Effector memory CD8-positive, alpha-beta T cell (primary cell): ENCODE measurements at regions not wholly inside any gene's neighbourhood (a gene's known extent, or its start where the extent isn't known, plus 50 kb on each side); places are given as distances from the start of the nearest gene placed in this dataset.
A peak's percentile ranks its signal among the peaks of the same experiment; 100 is the strongest.
"Not testable (repeated sequence)": the region's sequence is repeated elsewhere in the genome, so short reads cannot be mapped to it uniquely, and the experiment has no call there.

Source experiments
- ATAC-seq: fragments of 150-1000 bp; cut with Tn5 transposase; replicated peaks from 2 replicates; pipeline ENCODE4 v1.10.0; 2021; ENCODE audit warnings: mild to moderate bottlenecking, moderate library complexity
- DNase-seq, 3 experiments: peaks; one replicate each; pipeline ENCODE4 v3.0.0; 2021
- H3K27ac Mint-ChIP-seq, 2 donors: one replicate each; pipeline ENCODE4 v1.8.0; 2022; ENCODE audit warnings: mild to moderate bottlenecking in 2 of 2, mixed read lengths in 2 of 2, moderate library complexity in 2 of 2
- H3K27me3 Mint-ChIP-seq, 2 donors: one replicate each; pipeline ENCODE4 v1.8.0; 2022; ENCODE audit warnings: mixed read lengths in 2 of 2
- H3K36me3 Mint-ChIP-seq: one replicate; pipeline ENCODE4 v1.8.0; 2022; ENCODE audit warnings: mild to moderate bottlenecking, moderate library complexity, mixed read lengths; ENCODE audit not compliant: insufficient read depth
- H3K4me1 Mint-ChIP-seq, 2 donors: one replicate each; pipeline ENCODE4 v1.8.0; 2022; ENCODE audit warnings: low read depth in 2 of 2, mixed read lengths in 2 of 2
- H3K4me3 Mint-ChIP-seq, 2 donors: one replicate each; pipeline ENCODE4 v1.8.0; 2022; ENCODE audit warnings: mild to moderate bottlenecking in 2 of 2, mixed read lengths in 2 of 2, moderate library complexity in 2 of 2
- H3K9me3 Mint-ChIP-seq, 2 donors: one replicate each; pipeline ENCODE4 v1.8.0; 2022; ENCODE audit warnings: mixed read lengths in 2 of 2

DNA sequence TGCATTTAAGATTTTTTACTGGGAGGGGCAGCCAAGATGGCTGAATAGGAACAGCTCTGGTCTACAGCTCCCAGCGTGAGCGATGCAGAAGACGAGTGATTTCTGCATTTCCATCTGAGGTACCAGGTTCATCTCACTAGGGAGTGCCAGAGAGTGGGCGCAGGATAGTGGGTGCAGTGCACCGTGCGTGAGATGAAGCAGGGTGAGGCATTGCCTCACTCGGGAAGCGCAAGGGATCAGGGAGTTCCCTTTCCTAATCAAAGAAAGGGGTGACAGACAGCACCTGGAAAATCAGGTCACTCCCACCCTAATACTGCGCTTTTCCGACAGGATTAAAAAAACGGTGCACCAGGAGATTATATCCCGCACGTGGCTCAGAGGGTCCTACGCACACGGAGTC, 192.8 kb downstream of the MAGEB17 start:
- not testable (repeated sequence) for DNase-seq, H3K27me3 Mint-ChIP-seq, H3K4me3 Mint-ChIP-seq, ATAC-seq, H3K9me3 Mint-ChIP-seq, H3K27ac Mint-ChIP-seq, H3K4me1 Mint-ChIP-seq, H3K36me3 Mint-ChIP-seq

GRCh38 chrX:16368696-16369095, 201.4 kb downstream of the MAGEB17 start:
- H3K27me3 Mint-ChIP-seq, result peaks cover 13 to 17% of the 10 kb centered on the region in 2 donors
- H3K4me1 Mint-ChIP-seq, result no peaks in the 10 kb centered on the region
- ATAC-seq (no peak), DNase-seq (no peak)
- H3K4me3 Mint-ChIP-seq, result no peak overlapping the region
- H3K9me3 Mint-ChIP-seq, result no peaks in the 10 kb centered on the region
- H3K36me3 Mint-ChIP-seq, result no peaks in the 10 kb centered on the region
- H3K27ac Mint-ChIP-seq, result no peak overlapping the region

DNA sequence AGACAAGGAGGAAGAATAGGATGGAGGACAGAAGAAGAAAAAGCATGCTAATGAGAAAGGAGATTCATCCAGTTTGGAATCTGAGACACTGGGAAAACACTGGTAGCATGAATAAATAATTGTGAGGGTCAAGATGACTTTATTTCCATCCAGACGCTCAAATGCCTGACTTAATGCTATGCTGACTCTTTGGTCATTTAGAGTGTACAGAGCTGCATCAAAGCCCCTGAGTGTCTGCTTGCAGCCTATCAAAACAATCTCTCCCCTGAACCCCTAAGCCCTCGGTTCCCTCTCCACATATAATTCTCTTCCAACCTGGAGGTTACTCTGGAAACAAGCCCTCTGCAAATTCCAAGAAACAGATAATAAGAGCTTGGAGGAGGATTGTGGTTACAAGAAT, 208.8 kb downstream of the MAGEB17 start:
- no peaks in the 10 kb centered on the region for H3K4me1 Mint-ChIP-seq
- no peaks in the 10 kb centered on the region for H3K36me3 Mint-ChIP-seq
- no peak overlapping the region for H3K4me3 Mint-ChIP-seq
- no peak overlapping the region for H3K27ac Mint-ChIP-seq
- H3K9me3 Mint-ChIP-seq, result no peaks in the 10 kb centered on the region
- peaks cover 13 to 17% of the 10 kb centered on the region in 2 donors for H3K27me3 Mint-ChIP-seq
- DNase-seq (no peak), ATAC-seq (no peak)

DNA sequence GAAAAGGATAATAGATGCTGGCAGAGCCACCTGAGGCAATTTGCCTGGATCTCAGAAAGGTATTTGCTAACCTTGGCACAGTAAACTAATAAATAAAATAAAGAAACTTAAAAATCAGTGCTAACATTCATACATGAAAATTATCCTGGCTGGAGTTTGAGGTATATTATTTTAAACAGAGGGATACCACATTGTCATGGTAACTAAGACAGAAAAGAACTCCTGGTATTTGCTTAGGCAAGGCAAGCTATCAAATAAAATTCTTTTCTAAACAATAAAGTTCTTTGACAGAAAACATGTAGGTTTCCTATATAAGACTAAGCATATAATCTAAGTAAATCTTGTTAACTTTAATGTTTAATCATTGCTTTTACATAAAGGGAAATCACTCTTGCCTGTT, 218.8 kb downstream of the MAGEB17 start:
- ATAC-seq (no peak), DNase-seq (no peak)
- Mint-ChIP-seq H3K4me3 (no peak overlapping the region), H3K36me3 (no peaks in the 10 kb centered on the region), H3K27ac (no peak overlapping the region), H3K4me1 (no peaks in the 10 kb centered on the region), H3K9me3 (no peaks in the 10 kb centered on the region), H3K27me3 (peaks cover 0 to 9% of the 10 kb centered on the region in 2 donors)

- Mint-ChIP-seq H3K36me3 (no peaks in the 10 kb centered on the region), H3K4me1 (no peaks in the 10 kb centered on the region), H3K9me3 (no peaks in the 10 kb centered on the region), H3K4me3 (no peak overlapping the region), H3K27me3 (peaks cover 9 to 10% of the 10 kb centered on the region in 2 donors), H3K27ac (no peak overlapping the region)
- ATAC-seq, result no peak
- no peak for DNase-seq
Observed at GRCh38 chrX:16392597-16392996, 225.3 kb downstream of the MAGEB17 start.

- H3K4me1 Mint-ChIP-seq, result no peaks in the 10 kb centered on the region
- H3K9me3 Mint-ChIP-seq, result no peaks in the 10 kb centered on the region
Observed at GRCh38 chrX:16394290-16394689, 227.0 kb downstream of the MAGEB17 start.

GRCh38 chrX:16403808-16404207, 236.5 kb downstream of the MAGEB17 start:
- Mint-ChIP-seq H3K27ac (no peak overlapping the region), H3K4me3 (no peak overlapping the region), H3K9me3 (no peaks in the 10 kb centered on the region), H3K27me3 (peaks cover 0 to 7% of the 10 kb centered on the region in 2 donors), H3K36me3 (no peaks in the 10 kb centered on the region), H3K4me1 (no peaks in the 10 kb centered on the region)
- no peak for ATAC-seq
- no peak for DNase-seq

More at GRCh38 chrX:16394290-16394689, 227.0 kb downstream of the MAGEB17 start:
- Mint-ChIP-seq H3K4me3 (no peak overlapping the region), H3K27me3 (peaks cover 6 to 9% of the 10 kb centered on the region in 2 donors), H3K27ac (no peak overlapping the region), H3K36me3 (no peaks in the 10 kb centered on the region)
- no peak for DNase-seq
- ATAC-seq, result no peak

- H3K9me3 Mint-ChIP-seq, result no peaks in the 10 kb centered on the region
- no peak for DNase-seq
- no peaks in the 10 kb centered on the region for H3K36me3 Mint-ChIP-seq
- H3K4me1 Mint-ChIP-seq, result no peaks in the 10 kb centered on the region
- no peaks in the 10 kb centered on the region for H3K27me3 Mint-ChIP-seq
- no peak for ATAC-seq
- H3K4me3 Mint-ChIP-seq, result no peak overlapping the region
- no peak overlapping the region for H3K27ac Mint-ChIP-seq
Observed at GRCh38 chrX:16416588-16416987, 233.4 kb upstream of the S100G start.

- no peaks in the 10 kb centered on the region for H3K36me3 Mint-ChIP-seq
- no peak for DNase-seq
- H3K27me3 Mint-ChIP-seq, result peaks cover 6 to 8% of the 10 kb centered on the region in 2 donors
- no peak overlapping the region for H3K4me3 Mint-ChIP-seq
- no peaks in the 10 kb centered on the region for H3K9me3 Mint-ChIP-seq
- no peak for ATAC-seq
- H3K4me1 Mint-ChIP-seq, result no peaks in the 10 kb centered on the region
- no peak overlapping the region for H3K27ac Mint-ChIP-seq
Observed at GRCh38 chrX:16418650-16419049, 231.3 kb upstream of the S100G start.

DNA sequence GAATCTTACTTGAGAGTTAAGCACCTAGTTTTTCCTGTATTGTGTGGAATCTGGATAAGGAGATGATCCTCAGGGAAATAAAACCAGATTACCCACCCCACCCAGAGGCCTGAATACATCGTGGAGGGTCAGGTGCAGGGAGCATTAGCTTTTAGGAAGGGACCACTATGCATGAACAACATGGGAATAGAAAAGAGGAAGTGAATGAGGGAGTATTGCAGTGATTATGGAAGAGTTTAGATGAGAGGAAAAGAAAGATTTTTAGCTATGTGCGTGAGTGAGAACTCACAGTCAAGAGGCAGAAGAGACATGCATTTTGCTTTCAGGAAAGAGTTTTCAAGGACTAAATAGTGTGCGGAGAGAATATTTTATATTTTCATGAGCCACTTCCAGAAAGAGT, 222.3 kb upstream of the S100G start:
- no peak for DNase-seq
- no peaks in the 10 kb centered on the region for H3K36me3 Mint-ChIP-seq
- H3K27ac Mint-ChIP-seq, result no peak overlapping the region
- no peaks in the 10 kb centered on the region for H3K9me3 Mint-ChIP-seq
- H3K4me1 Mint-ChIP-seq, result no peaks in the 10 kb centered on the region
- H3K4me3 Mint-ChIP-seq, result no peak overlapping the region
- peaks cover 9 to 10% of the 10 kb centered on the region in 2 donors for H3K27me3 Mint-ChIP-seq
- ATAC-seq, result no peak

DNA sequence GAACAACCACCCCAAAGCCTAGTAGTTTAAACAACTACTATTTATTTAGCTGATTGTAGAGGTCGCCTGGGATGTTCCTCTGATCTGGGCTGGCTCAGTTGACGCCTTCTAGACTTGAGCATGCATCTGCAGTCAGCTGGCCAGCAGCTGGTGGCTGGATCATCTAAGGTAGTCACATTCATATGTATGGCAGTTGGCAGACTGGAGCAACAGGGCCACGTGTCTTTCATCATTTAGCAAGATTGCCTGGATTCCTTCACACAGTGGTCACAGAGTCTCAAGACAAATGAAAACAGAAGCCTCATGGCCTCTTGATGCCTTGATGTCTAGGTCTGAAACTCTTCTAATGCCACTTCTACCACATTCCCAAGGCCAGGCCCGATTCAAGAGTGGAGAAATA, 220.6 kb upstream of the S100G start:
- DNase-seq (no peak), ATAC-seq (no peak)
- no peak overlapping the region for H3K4me3 Mint-ChIP-seq
- no peaks in the 10 kb centered on the region for H3K36me3 Mint-ChIP-seq
- H3K4me1 Mint-ChIP-seq, result peaks cover 0 to 7% of the 10 kb centered on the region in 2 donors
- H3K27ac Mint-ChIP-seq, result no peak overlapping the region
- H3K9me3 Mint-ChIP-seq, result no peaks in the 10 kb centered on the region
- H3K27me3 Mint-ChIP-seq, result peaks cover 0 to 4% of the 10 kb centered on the region in 2 donors

GRCh38 chrX:16431266-16431665, 218.7 kb upstream of the S100G start:
- no peaks in the 10 kb centered on the region for H3K36me3 Mint-ChIP-seq
- peaks cover 0 to 7% of the 10 kb centered on the region in 2 donors for H3K4me1 Mint-ChIP-seq
- no peak for DNase-seq
- H3K9me3 Mint-ChIP-seq, result no peaks in the 10 kb centered on the region
- H3K4me3 Mint-ChIP-seq, result no peak overlapping the region
- ATAC-seq, result no peak
- H3K27me3 Mint-ChIP-seq, result peaks cover 0 to 4% of the 10 kb centered on the region in 2 donors
- no peak overlapping the region for H3K27ac Mint-ChIP-seq

DNA sequence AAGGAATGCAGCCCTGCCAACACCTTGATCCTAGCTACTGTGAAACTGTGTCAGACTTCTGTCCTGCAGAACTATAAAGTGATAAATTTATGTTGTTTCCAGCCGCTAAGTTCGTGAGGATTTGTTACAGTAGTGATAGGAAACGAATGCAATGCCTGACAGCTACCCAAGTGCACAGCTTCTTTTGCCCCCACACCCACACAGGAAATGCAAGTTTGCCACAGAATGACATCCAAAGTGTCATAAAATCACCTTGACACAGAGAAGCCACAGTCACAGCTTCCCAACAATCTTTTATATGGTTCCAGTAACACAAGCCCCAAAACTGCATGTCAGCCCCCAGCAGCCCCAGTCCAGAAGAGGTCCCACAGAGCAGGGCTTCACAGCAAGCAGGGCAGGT, 216.9 kb upstream of the S100G start:
- no peak overlapping the region for H3K27ac Mint-ChIP-seq
- H3K36me3 Mint-ChIP-seq, result no peaks in the 10 kb centered on the region
- peak; percentile 32 for ATAC-seq
- H3K4me3 Mint-ChIP-seq, result no peak overlapping the region
- no peaks in the 10 kb centered on the region for H3K9me3 Mint-ChIP-seq
- peaks cover 0 to 8% of the 10 kb centered on the region in 2 donors for H3K4me1 Mint-ChIP-seq
- no peaks in the 10 kb centered on the region for H3K27me3 Mint-ChIP-seq
- no peak for DNase-seq

- no peak overlapping the region for H3K4me3 Mint-ChIP-seq
- no peak overlapping the region for H3K27ac Mint-ChIP-seq
- DNase-seq (no peak), ATAC-seq (no peak)
- no peaks in the 10 kb centered on the region for H3K27me3 Mint-ChIP-seq
- peaks cover 0 to 8% of the 10 kb centered on the region in 2 donors for H3K4me1 Mint-ChIP-seq
- no peaks in the 10 kb centered on the region for H3K9me3 Mint-ChIP-seq
- H3K36me3 Mint-ChIP-seq, result no peaks in the 10 kb centered on the region
Observed at GRCh38 chrX:16435399-16435986, 214.5 kb upstream of the S100G start.
